ENCODE measurements at regions not wholly inside any gene's neighbourhood (a gene's known extent, or its start where the extent isn't known, plus 50 kb on each side); places are given as distances from the start of the nearest gene placed in this dataset.

GRCh38 chr9:108235609-108236008 lies 620.2 kb downstream of the ACTL7B start:
- Histone ChIP-seq H3K36me3 (ENCODE audit: control insufficient read depth in 1 of 2, insufficient read depth in 2 of 2, low read length in 2 of 2) (no peaks in the 10 kb centered on the region), H4K20me1 (ENCODE audit: insufficient read depth) (no peaks in the 10 kb centered on the region), H3K9ac (ENCODE audit: low read length) (no peak overlapping the region), H3K4me3 (replicated peaks in 1 of 2; ENCODE audit: low read depth in 1 of 2, low read length in 2 of 2) (no peak overlapping the region), H3K9me2 (ENCODE audit: insufficient read depth) (no peaks in the 10 kb centered on the region), H3K27me3 (ENCODE audit: insufficient read depth, low read length) (no peaks in the 10 kb centered on the region), H3K4me2 (ENCODE audit: low read length) (no peak overlapping the region), H3K9me3 (ENCODE audit: control insufficient read depth in 1 of 2, insufficient read depth in 1 of 2, low read depth in 1 of 2, low read length in 2 of 2) (no peaks in the 10 kb centered on the region), H3K79me2 (ENCODE audit: insufficient read depth, low read length) (no peaks in the 10 kb centered on the region), H3K4me1 (ENCODE audit: control insufficient read depth in 1 of 2, insufficient read depth in 2 of 2, low read length in 2 of 2) (no peaks in the 10 kb centered on the region), H3K27ac (ENCODE audit: low read depth, low read length) (no peak overlapping the region), H2AFZ (ENCODE audit: low read depth, low read length, poor library complexity, severe bottlenecking) (no peak overlapping the region)
- DNase-seq (ENCODE audit: low read depth, low spot score) (no peak), ATAC-seq (no peak)
- ChIA-PET POLR2A (no interaction called here), RAD21 (ENCODE audit: low non-redundant PET in 1 of 2, low total read pairs in 2 of 2, uncharacterized antibody in 2 of 2, unreplicated experiment in 2 of 2) (no interaction called here), CTCF (no interaction called here)
- no TSS peak for BruUV-seq (replicated peaks)
- intact Hi-C loops (cut with micrococcal nuclease) = no loop called here
- TF ChIP-seq ZBTB33 (IDR thresholded peaks at IDR 0.05; ENCODE audit: extremely low read depth, insufficient replicate concordance, low read length) (no peak), YY1 (IDR thresholded peaks at IDR 0.05; ENCODE audit: extremely low read depth, insufficient replicate concordance, low read depth, low read length) (no peak), REST (IDR thresholded peaks at IDR 0.05; ENCODE audit: low read depth) (no peak), JUND (IDR thresholded peaks at IDR 0.05) (no peak), EGR1 (IDR thresholded peaks at IDR 0.05; ENCODE audit: low read depth) (no peak), CEBPB (IDR thresholded peaks at IDR 0.05; ENCODE audit: low read depth) (no peak), EZH2phosphoT487 (IDR thresholded peaks at IDR 0.05; ENCODE audit: borderline replicate concordance) (no peak), CBX3 (IDR thresholded peaks at IDR 0.05; ENCODE audit: low read depth) (no peak), TCF7L2 (IDR thresholded peaks at IDR 0.05; ENCODE audit: borderline replicate concordance, extremely low read depth, insufficient read depth, insufficient read length) (no peak), ZFX (IDR thresholded peaks at IDR 0.05) (no peak), ATF3 (IDR thresholded peaks at IDR 0.05) (no peak), CTCF (IDR thresholded peaks at IDR 0.05 in 2 of 3, conservative IDR thresholded peaks at IDR 0.05 in 1 of 3; ENCODE audit: borderline replicate concordance in 1 of 3, insufficient read depth in 1 of 3, low read depth in 2 of 3, low read length in 2 of 3) (no peak)

Data from HCT116 (cell line).